Activated T-cell treated with anti-CD3 and anti-CD28 coated beads, Interleukin-2, amount 50 U/mL, for 48 hours (primary cell): ENCODE measurements at regions not wholly inside any gene's neighbourhood (a gene's known extent, or its start where the extent isn't known, plus 50 kb on each side); places are given as distances from the start of the nearest gene placed in this dataset.
"Not testable (repeated sequence)": the region's sequence is repeated elsewhere in the genome, so short reads cannot be mapped to it uniquely, and the experiment has no call there.

Source experiments
- DNase-seq, 2 experiments: peaks; one replicate each; pipeline ENCODE4 v3.0.0-alpha.2; 2020

GRCh38 chr1:196160066-196160795, 448.0 kb downstream of the KCNT2 start:
- no peak for DNase-seq

GRCh38 chr1:196155586-196155985, 452.7 kb downstream of the KCNT2 start:
- no peak for DNase-seq

- no peak for DNase-seq
These were observed 455.3 kb downstream of the KCNT2 start for GRCh38 chr1:196152975-196153374.

GRCh38 chr1:196152086-196152485, 456.2 kb downstream of the KCNT2 start:
- DNase-seq, result no peak

- no peak for DNase-seq
These were observed 459.8 kb downstream of the KCNT2 start for GRCh38 chr1:196148367-196148970.

GRCh38 chr1:196147530-196147929, 460.7 kb downstream of the KCNT2 start:
- DNase-seq, result no peak

GRCh38 chr1:196145151-196145550, 463.1 kb downstream of the KCNT2 start:
- not testable (repeated sequence) for DNase-seq

- DNase-seq, result no peak
These were observed 463.7 kb downstream of the KCNT2 start for GRCh38 chr1:196144588-196144987.

GRCh38 chr1:196143602-196144342, 464.5 kb downstream of the KCNT2 start:
- DNase-seq, result no peak

- DNase-seq, result no peak
These were observed 466.1 kb downstream of the KCNT2 start for GRCh38 chr1:196142111-196142640.

- DNase-seq, result no peak
These were observed 471.8 kb downstream of the KCNT2 start for GRCh38 chr1:196136396-196136795.

GRCh38 chr1:196131691-196132090, 476.5 kb downstream of the KCNT2 start:
- no peak for DNase-seq

- DNase-seq, result no peak
These were observed 479.4 kb downstream of the KCNT2 start for GRCh38 chr1:196128835-196129234.

- no peak for DNase-seq
These were observed 487.1 kb downstream of the KCNT2 start for GRCh38 chr1:196121181-196121580.

- no peak for DNase-seq
These were observed 492.6 kb downstream of the KCNT2 start for GRCh38 chr1:196115646-196116045.

- no peak for DNase-seq
These were observed 494.0 kb downstream of the KCNT2 start for GRCh38 chr1:196114193-196114592.

GRCh38 chr1:196108990-196109389, 499.2 kb downstream of the KCNT2 start:
- not testable (repeated sequence) for DNase-seq

- no peak for DNase-seq
These were observed 502.3 kb downstream of the KCNT2 start for GRCh38 chr1:196105901-196106300.

- no peak for DNase-seq
These were observed 505.4 kb downstream of the KCNT2 start for GRCh38 chr1:196102826-196103225.

- DNase-seq, result no peak
These were observed 510.2 kb downstream of the KCNT2 start for GRCh38 chr1:196098000-196098399.

GRCh38 chr1:196094821-196095220, 513.4 kb downstream of the KCNT2 start:
- DNase-seq, result no peak

- DNase-seq, result no peak
These were observed 516.7 kb downstream of the KCNT2 start for GRCh38 chr1:196091397-196092135.

- no peak for DNase-seq
These were observed 518.0 kb downstream of the KCNT2 start for GRCh38 chr1:196090226-196090625.
